RWPE1 (cell line): ENCODE measurements at regions not wholly inside any gene's neighbourhood (a gene's known extent, or its start where the extent isn't known, plus 50 kb on each side); places are given as distances from the start of the nearest gene placed in this dataset.
"Not testable (repeated sequence)": the region's sequence is repeated elsewhere in the genome, so short reads cannot be mapped to it uniquely, and the experiment has no call there.

ENCODE experiments used
- CTCF ChIA-PET: fragments of 350-600 bp; sonication (Branson Sonifier 250); formaldehyde crosslinking; extraction: SDS; loops from one replicate; lab custom pipeline; 2021; lab: Yijun Ruan, JAX
- POLR2A ChIA-PET: fragments of 400-600 bp; formaldehyde crosslinking; extraction: SDS; loops from one replicate; lab custom pipeline; 2020; ENCODE audit warnings: antibody characterized with exemption; ENCODE audit not compliant: low non-redundant PET; lab: Yijun Ruan, JAX
- DNase-seq: peaks from one replicate; pipeline ENCODE4 v3.0.0; 2012; ENCODE audit warnings: low spot score
- H3K27ac ChIP-seq: fragments of 450-650 bp; 2 replicates; pipeline ENCODE4 v1.5.1; 2017
- CTCF ChIP-seq: fragments of 450-650 bp; conservative IDR thresholded peaks from 2 replicates; pipeline ENCODE4 v1.5.1; 2017; ENCODE audit warnings: low read depth, mild to moderate bottlenecking

DNA sequence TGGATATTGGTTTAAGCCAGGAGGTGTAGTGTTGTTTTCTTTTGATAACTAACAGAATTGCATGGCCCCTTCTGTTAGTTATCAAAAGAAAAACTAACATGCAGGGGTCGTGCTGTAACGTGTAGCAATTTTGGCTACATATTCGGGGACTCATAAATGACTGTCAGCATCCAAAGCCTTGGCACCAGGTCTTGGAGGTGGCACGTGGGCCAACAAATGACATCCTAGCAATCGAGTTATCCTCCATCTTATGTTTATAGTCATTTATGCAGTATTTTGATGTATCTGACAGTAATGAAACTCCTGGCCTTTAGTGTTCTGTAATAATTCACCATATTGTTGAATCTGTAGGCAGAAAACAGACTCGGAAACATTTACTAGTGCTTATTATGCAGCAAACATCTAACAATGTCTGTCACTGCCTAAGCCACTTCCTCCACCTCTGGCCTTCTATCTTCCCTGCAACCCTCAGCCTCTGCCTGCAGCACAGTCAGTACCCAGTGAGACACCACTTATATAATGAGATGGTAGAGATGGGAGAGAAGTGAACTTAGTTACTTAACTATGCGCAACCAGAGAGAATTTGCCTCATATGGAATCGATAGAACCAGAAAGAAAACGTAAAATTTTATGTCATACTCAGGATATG, 184.6 kb downstream of the AEBP2 start:
- no peak for DNase-seq
- ChIA-PET POLR2A (no interaction called here), CTCF (interaction anchor here (0.6 kb wide), 1 partner anchor 208 kb away, joined by 3 read pairs; no protein-coding TSS in a partner anchor)
- H3K27ac ChIP-seq, result no peak overlapping the region
- TF ChIP-seq CTCF, result no peak

GRCh38 chr12:19624491-19624890, 185.2 kb downstream of the AEBP2 start:
- TF ChIP-seq CTCF, result no peak
- CTCF ChIA-PET, result interaction anchor here (0.6 kb wide), 1 partner anchor 209 kb away, joined by 3 read pairs; no protein-coding TSS in a partner anchor
- POLR2A ChIA-PET, result no interaction called here
- DNase-seq, result no peak
- H3K27ac ChIP-seq, result no peak overlapping the region

- CTCF ChIA-PET, H3K27ac ChIP-seq, DNase-seq: not testable (repeated sequence)
- POLR2A ChIA-PET, result interaction anchor here (0.5 kb wide), 1 partner anchor 46 kb away, joined by 3 read pairs; no protein-coding TSS in a partner anchor
Measured at GRCh38 chr12:19625551-19625950, 186.3 kb downstream of the AEBP2 start.

- CTCF ChIA-PET, result no interaction called here
- no peak for DNase-seq
- POLR2A ChIA-PET, result no interaction called here
- no peak for TF ChIP-seq CTCF
- no peak overlapping the region for H3K27ac ChIP-seq
Measured at GRCh38 chr12:19627719-19628118, 188.4 kb downstream of the AEBP2 start.

- DNase-seq, result no peak
- ChIA-PET POLR2A (no interaction called here), CTCF (no interaction called here)
- no peak overlapping the region for H3K27ac ChIP-seq
- no peak for TF ChIP-seq CTCF
Measured at GRCh38 chr12:19630536-19630935, 191.2 kb downstream of the AEBP2 start.

DNA sequence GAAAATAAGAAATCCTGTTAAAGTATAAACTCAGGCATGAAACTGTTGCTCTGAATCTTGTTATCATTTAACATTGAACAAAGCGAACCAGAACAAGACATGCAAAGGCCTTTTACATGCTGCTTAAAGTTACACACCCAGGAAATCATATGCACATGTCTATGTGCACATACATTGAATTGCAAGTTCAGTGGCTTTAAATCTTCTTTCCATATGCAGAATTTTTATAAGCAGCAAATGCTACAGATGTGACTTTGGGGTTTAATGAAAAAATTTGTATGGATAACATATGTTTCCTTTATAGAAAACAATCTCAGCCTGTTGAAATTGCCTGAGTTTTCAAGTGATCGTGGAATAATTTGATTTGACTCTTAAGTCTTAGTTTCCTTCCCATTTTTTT, 193.9 kb downstream of the AEBP2 start:
- H3K27ac ChIP-seq, result no peak overlapping the region
- no peak for TF ChIP-seq CTCF
- ChIA-PET CTCF (no interaction called here), POLR2A (no interaction called here)
- no peak for DNase-seq

GRCh38 chr12:19633641-19634040, 194.3 kb downstream of the AEBP2 start:
- no peak for DNase-seq
- ChIA-PET POLR2A (no interaction called here), CTCF (no interaction called here)
- no peak for TF ChIP-seq CTCF
- H3K27ac ChIP-seq, result no peak overlapping the region
